GM12878 (cell line): ENCODE measurements at regions not wholly inside any gene's neighbourhood (a gene's known extent, or its start where the extent isn't known, plus 50 kb on each side); places are given as distances from the start of the nearest gene placed in this dataset.

Experiments used
- ATAC-seq: fragments of 200-7000 bp; cut with Tn5 transposase; 3 replicates; pipeline ENCODE4 v1.9.1; 2020; ENCODE audit warnings: mild to moderate bottlenecking, moderate library complexity
- BruUV-seq: library from RNA; stranded (reverse); fragments of 400-500 nt; replicated peaks from 2 replicates; lab custom pipeline; 2021; lab: Mats Ljungman, UMichigan
- CTCF ChIA-PET: fragments of 300-600 bp; sonication (Branson Sonifier 250); formaldehyde crosslinking; extraction: SDS; loops from one replicate; lab custom pipeline; 2021; ENCODE audit warnings: inconsistent platforms; lab: Yijun Ruan, JAX
- POLR2A ChIA-PET: fragments of 350-600 bp; formaldehyde crosslinking; extraction: SDS; loops from one replicate; lab custom pipeline; 2021; ENCODE audit warnings: inconsistent platforms; lab: Charles Lee
- RAD21 ChIA-PET: fragments of 300-600 bp; sonication (Branson Sonifier 250); formaldehyde crosslinking; loops from one replicate; lab custom pipeline; 2023; ENCODE audit warnings: antibody characterized with exemption; ENCODE audit not compliant: unreplicated experiment; lab: Charles Lee
- SMC1A ChIA-PET: fragments of 300-600 bp; sonication (Branson Sonifier 250); formaldehyde crosslinking; loops from one replicate; lab custom pipeline; 2023; ENCODE audit not compliant: unreplicated experiment, uncharacterized antibody; lab: Charles Lee
- DNase-seq: peaks from one replicate; pipeline ENCODE4 v3.0.0-alpha.2; 2011; ENCODE audit warnings: low read depth, low spot score
- FAIRE-seq: peaks from 3 replicates; lab custom pipeline; 2011; peaks lifted over from hg19 to GRCh38; lab: Jason Lieb, UNC
- H2AFZ ChIP-seq: 2 replicates; pipeline ENCODE4 v1.6.0; 2011; ENCODE audit warnings: low read depth, low read length, control low read depth; ENCODE audit not compliant: control insufficient read depth
- H3K27ac ChIP-seq: 2 replicates; pipeline ENCODE4 v1.5.1; 2011; ENCODE audit warnings: control low read depth; ENCODE audit not compliant: control insufficient read depth, insufficient read depth
- H3K27me3 ChIP-seq, 2 experiments: replicated peaks in 1 of 2; 2 replicates each; pipeline versions ENCODE4 v1.6.0 to v1.6.1; 2011; ENCODE audit warnings: low read length in 1 of 2; ENCODE audit not compliant: control insufficient read depth in 2 of 2, insufficient read depth in 2 of 2
- H3K36me3 ChIP-seq, 2 experiments: 2 replicates each; pipeline ENCODE4 v1.5.1; 2011; ENCODE audit warnings: low read length in 1 of 2; ENCODE audit not compliant: control insufficient read depth in 2 of 2, insufficient read depth in 2 of 2
- H3K4me1 ChIP-seq: 2 replicates; pipeline ENCODE4 v1.6.1; 2011; ENCODE audit warnings: mild to moderate bottlenecking, low read length, moderate library complexity, mixed read lengths; ENCODE audit not compliant: control insufficient read depth, insufficient read depth
- H3K4me2 ChIP-seq: 2 replicates; pipeline ENCODE4 v1.6.0; 2011; ENCODE audit warnings: control low read depth; ENCODE audit not compliant: control insufficient read depth, insufficient read depth
- H3K4me3 ChIP-seq: fragments of 200-600 bp; sonication (generic); 2 replicates; pipeline ENCODE4 v1.5.1; 2016
- H3K79me2 ChIP-seq: 2 replicates; pipeline ENCODE4 v1.6.0; 2011; ENCODE audit warnings: low read length; ENCODE audit not compliant: control insufficient read depth, insufficient read depth
- H3K9ac ChIP-seq: 2 replicates; pipeline ENCODE4 v1.8.0; 2011; ENCODE audit warnings: low read length, control low read depth, mixed read lengths; ENCODE audit not compliant: control insufficient read depth, insufficient read depth
- H3K9me3 ChIP-seq: replicated peaks from 3 replicates; pipeline ENCODE4 v1.5.1; 2011; ENCODE audit warnings: mild to moderate bottlenecking, low read length; ENCODE audit not compliant: control insufficient read depth, insufficient read depth
- H4K20me1 ChIP-seq: 2 replicates; pipeline ENCODE4 v1.6.0; 2011; ENCODE audit not compliant: control insufficient read depth, insufficient read depth
- CREB1 ChIP-seq: IDR thresholded peaks from 2 replicates; pipeline ENCODE4 v1.6.1; 2012; ENCODE audit warnings: low read depth, mild to moderate bottlenecking, inconsistent platforms
- KAT2A ChIP-seq: conservative IDR thresholded peaks from 2 replicates; pipeline ENCODE4 v1.6.1; 2011; ENCODE audit warnings: low read depth, low read length; ENCODE audit not compliant: control insufficient read depth
- MYC ChIP-seq: IDR thresholded peaks from 2 replicates; pipeline ENCODE4 v1.6.1; 2011; ENCODE audit warnings: mild to moderate bottlenecking, low read length, moderate library complexity, inconsistent platforms; ENCODE audit not compliant: insufficient read depth, insufficient replicate concordance, insufficient read length, severe bottlenecking
- POLR2AphosphoS5 ChIP-seq: IDR thresholded peaks from 2 replicates; pipeline ENCODE4 v1.6.1; 2011; ENCODE audit warnings: mild to moderate bottlenecking, low read length, inconsistent platforms
- STAT1 ChIP-seq: fragments of 450-650 bp; conservative IDR thresholded peaks from 2 replicates; pipeline ENCODE4 v1.6.1; 2014; ENCODE audit warnings: antibody characterized with exemption, mild to moderate bottlenecking
- TCF3 ChIP-seq: IDR thresholded peaks from 2 replicates; pipeline ENCODE4 v1.6.1; 2012; ENCODE audit warnings: low read depth, mild to moderate bottlenecking, low read length, borderline replicate concordance; ENCODE audit not compliant: insufficient read depth
- ZBED1 ChIP-seq: IDR thresholded peaks from 2 replicates; pipeline ENCODE4 v1.6.1; 2016; ENCODE audit warnings: borderline replicate concordance
- WGBS: methylation state at CpG from one replicate; pipeline ENCODE4 v1.1.6; 2016; ENCODE audit warnings: low lambda C conversion rate; ENCODE audit not compliant: insufficient replicate concordance, insufficient coverage; ENCODE audit errors: missing lambda C conversion rate; 5-methylcytosine and 5-hydroxymethylcytosine counted together
- in situ Hi-C: fragments of 300-500 bp; cut with MboI; formaldehyde crosslinking; loops from 9 replicates; pipeline ENCODE4 v1.14.3; 2018; ENCODE audit warnings: mixed read lengths
- intact Hi-C: fragments of 100-400 bp; cut with micrococcal nuclease; formaldehyde crosslinking; loops from one replicate; pipeline ENCODE4 v1.14.2; 2022; ENCODE audit not compliant: unreplicated experiment

DNA sequence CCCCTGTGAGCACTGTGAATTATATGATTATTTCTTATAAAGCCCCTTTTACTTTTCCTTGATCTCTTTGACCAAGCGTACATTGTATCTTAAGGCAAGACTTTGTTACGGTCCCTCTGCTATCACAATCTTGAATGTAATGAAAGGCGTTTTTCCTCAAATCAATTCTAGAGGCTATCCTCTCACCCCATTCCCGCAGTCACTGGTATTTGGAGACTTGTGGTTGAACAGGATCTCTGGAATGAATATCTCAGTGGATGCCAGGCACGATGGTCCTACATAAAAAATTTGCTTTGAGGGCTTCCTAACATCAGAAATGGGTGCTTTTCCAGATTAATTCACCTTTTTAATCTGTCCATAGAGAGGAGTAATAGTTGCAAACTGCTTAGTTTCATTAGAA is 151.4 kb upstream of the PAPPA start:
- Histone ChIP-seq H3K4me3 (no peak overlapping the region), H3K27ac (no peak overlapping the region), H4K20me1 (no peaks in the 10 kb centered on the region), H3K27me3 (no peaks in the 10 kb centered on the region), H3K4me1 (no peaks in the 10 kb centered on the region), H3K36me3 (no peaks in the 10 kb centered on the region), H3K9ac (no peak overlapping the region), H3K4me2 (no peak overlapping the region), H3K9me3 (no peaks in the 10 kb centered on the region), H3K79me2 (no peaks in the 10 kb centered on the region), H2AFZ (no peak overlapping the region)
- ChIA-PET CTCF (interaction anchor here (0.6 kb wide), 1 partner anchor 14 kb away, joined by 3 read pairs; no protein-coding TSS in a partner anchor), RAD21 (no interaction called here), POLR2A (no interaction called here), SMC1A (no interaction called here)
- in situ Hi-C loops (no loop called here), intact Hi-C loops (loop anchor here (10.0 kb wide), 1 partner anchor 407 kb away; no protein-coding TSS in a partner anchor)
- TF ChIP-seq TCF3, result no peak
- TF ChIP-seq CREB1, result no peak
- no peak for TF ChIP-seq STAT1
- no peak for TF ChIP-seq KAT2A
- TF ChIP-seq POLR2AphosphoS5, result no peak
- no peak for TF ChIP-seq ZBED1
- 13% methylated on average over 5 of the region's 5 CpGs for WGBS
- no peak for ATAC-seq
- BruUV-seq, result no TSS peak
- DNase-seq, result no peak
- FAIRE-seq, result no peak

DNA sequence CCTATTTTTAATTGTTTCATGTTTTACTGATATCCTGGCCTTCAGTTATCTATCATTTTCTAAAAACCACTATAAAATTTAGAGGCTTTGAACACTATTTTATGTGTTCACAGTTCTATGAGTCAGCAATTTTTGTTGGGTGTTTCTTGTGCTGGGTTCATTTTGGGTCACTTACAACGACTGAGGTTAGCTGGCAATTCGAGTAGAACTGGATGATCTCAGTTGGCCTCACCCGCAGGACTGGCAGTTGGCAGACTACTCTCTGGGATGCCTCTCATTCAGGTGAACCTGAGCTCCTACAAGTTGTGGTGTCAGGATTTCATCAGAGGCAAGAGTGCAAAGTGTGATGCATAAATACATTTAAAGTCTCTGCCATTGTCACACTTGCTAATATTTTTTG is 151.0 kb upstream of the PAPPA start:
- intact Hi-C loops (loop anchor here (10.0 kb wide), 1 partner anchor 408 kb away; no protein-coding TSS in a partner anchor), in situ Hi-C loops (no loop called here)
- H3K4me1 ChIP-seq, result no peaks in the 10 kb centered on the region
- no peaks in the 10 kb centered on the region for H3K27me3 ChIP-seq
- no peak for TF ChIP-seq MYC
- H3K27ac ChIP-seq, result no peak overlapping the region
- POLR2A ChIA-PET, result no interaction called here
- no peaks in the 10 kb centered on the region for H4K20me1 ChIP-seq
- SMC1A ChIA-PET, result no interaction called here
- no peak overlapping the region for H3K9ac ChIP-seq
- H3K36me3 ChIP-seq, result no peaks in the 10 kb centered on the region
- H3K9me3 ChIP-seq, result no peaks in the 10 kb centered on the region
- FAIRE-seq (no peak), DNase-seq (no peak), ATAC-seq (no peak)
- CTCF ChIA-PET, result interaction anchor here (1.0 kb wide), 1 partner anchor 12 kb away, joined by 3 read pairs; no protein-coding TSS in a partner anchor
- no peaks in the 10 kb centered on the region for H3K79me2 ChIP-seq
- RAD21 ChIA-PET, result no interaction called here
- no TSS peak for BruUV-seq
- H3K4me2 ChIP-seq, result no peak overlapping the region
- no peak overlapping the region for H3K4me3 ChIP-seq
- 31% methylated on average over 3 of the region's 3 CpGs for WGBS
- no peak overlapping the region for H2AFZ ChIP-seq
